Skeletal muscle cell (primary cell): ENCODE measurements at regions not wholly inside any gene's neighbourhood (a gene's known extent, or its start where the extent isn't known, plus 50 kb on each side); places are given as distances from the start of the nearest gene placed in this dataset.

Experiments used
- DNase-seq: peaks from one replicate; pipeline ENCODE4 v3.0.0-alpha.2; 2010; ENCODE audit warnings: low read depth
- H3K4me3 ChIP-seq: 2 replicates; pipeline ENCODE4 v1.5.1; 2011; ENCODE audit warnings: low read depth, mild to moderate bottlenecking, control low read depth, low read length, moderate library complexity

DNA sequence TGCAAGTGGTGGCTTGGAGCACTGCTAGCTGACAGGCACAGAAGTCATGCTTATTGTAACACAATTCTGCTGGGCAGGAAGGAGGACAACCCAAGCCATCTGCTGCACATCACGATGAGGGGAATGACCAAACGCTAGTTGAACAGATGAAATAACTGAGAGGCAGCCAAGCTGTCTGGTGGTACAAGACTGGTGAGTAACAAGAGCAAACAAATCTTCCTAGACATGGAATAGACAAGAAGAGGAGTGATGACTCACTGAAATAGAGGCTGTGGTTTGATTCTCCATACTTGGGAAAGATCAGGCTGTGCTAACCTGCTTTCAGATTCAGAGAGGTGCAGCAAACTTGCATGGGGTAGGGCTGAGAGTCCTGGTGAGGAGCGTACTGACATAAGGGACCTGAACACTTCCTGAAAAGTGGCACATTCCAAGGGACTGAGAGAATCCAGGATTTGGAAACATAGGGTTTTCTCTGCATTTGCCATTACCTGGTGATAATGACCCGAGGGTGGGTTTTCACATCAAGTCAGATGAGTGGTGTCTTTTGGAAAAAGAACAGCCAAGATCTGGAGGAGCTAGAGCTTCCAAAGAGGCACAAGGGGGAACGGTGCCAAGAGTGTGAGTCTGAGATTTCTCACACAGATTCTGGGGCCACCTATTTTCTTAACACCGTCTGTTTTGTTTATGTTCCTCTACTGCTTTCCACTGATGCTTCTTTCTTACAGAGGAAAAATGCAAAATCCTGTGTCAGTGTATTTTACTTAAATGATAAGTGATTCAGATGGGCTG, 60.0 kb downstream of the PRL start:
- DNase-seq = peak; percentile 96
- no peak overlapping the region for H3K4me3 ChIP-seq
